AG09319 (cell line): ENCODE measurements at regions not wholly inside any gene's neighbourhood (a gene's known extent, or its start where the extent isn't known, plus 50 kb on each side); places are given as distances from the start of the nearest gene placed in this dataset.
"Not testable (repeated sequence)": the region's sequence is repeated elsewhere in the genome, so short reads cannot be mapped to it uniquely, and the experiment has no call there.

Source experiments
- DNase-seq: peaks from one replicate; pipeline ENCODE4 v3.0.0-alpha.2; 2010; ENCODE audit warnings: low read depth; ENCODE audit errors: extremely low read depth
- CTCF ChIP-seq: IDR thresholded peaks from 2 replicates; pipeline ENCODE4 v1.5.1; 2011; ENCODE audit warnings: low read depth, mild to moderate bottlenecking, inconsistent platforms, low read length, moderate library complexity

DNA sequence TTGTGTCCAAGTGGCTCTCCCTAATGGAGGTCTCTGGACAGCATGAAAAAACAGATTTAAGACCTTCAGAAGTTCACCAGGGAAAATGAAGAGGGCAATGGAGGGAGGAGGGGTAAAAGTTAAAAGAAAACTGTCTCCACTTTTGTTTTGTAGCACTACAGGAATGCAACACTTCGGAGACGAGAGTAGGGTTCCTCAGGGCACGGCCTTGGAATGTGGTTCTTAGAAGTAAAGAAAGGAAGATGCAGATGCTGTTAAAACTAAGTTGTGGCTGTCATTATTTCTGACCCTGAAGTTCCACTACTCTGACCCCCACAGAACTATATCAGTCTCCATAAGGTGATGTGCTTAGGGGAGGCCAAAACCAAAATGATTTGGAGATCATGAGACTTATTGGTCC, 335.1 kb downstream of the XPNPEP1 start:
- TF ChIP-seq CTCF = no peak
- DNase-seq = no peak

GRCh38 chr10:109587366-109587765, 335.9 kb downstream of the XPNPEP1 start:
- DNase-seq = no peak
- TF ChIP-seq CTCF = no peak

- DNase-seq = no peak
- TF ChIP-seq CTCF = no peak
These were observed 366.9 kb downstream of the XPNPEP1 start for GRCh38 chr10:109556399-109556798.

- not testable (repeated sequence) for DNase-seq
These were observed 381.2 kb downstream of the XPNPEP1 start for GRCh38 chr10:109542050-109542603.

DNA sequence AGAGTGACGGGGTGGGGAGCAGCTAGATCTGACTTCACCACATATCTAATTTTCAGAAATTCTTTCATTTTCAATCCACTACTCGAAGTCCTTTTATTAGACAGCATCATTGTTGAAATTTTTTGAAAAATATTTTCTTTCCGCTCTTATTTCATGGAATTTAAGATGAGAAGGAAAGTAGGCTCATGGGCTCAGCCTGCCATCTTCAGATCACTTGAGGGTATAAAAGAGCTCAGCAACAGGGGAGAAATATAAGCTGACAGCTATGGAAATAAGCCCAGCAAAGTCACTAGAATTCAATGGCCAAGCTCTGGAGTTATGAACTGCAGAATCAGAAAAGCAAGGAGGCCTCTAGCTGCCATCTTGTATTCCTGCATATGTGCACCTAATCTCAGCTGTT, 389.1 kb downstream of the XPNPEP1 start:
- no peak for DNase-seq
- no peak for TF ChIP-seq CTCF

DNA sequence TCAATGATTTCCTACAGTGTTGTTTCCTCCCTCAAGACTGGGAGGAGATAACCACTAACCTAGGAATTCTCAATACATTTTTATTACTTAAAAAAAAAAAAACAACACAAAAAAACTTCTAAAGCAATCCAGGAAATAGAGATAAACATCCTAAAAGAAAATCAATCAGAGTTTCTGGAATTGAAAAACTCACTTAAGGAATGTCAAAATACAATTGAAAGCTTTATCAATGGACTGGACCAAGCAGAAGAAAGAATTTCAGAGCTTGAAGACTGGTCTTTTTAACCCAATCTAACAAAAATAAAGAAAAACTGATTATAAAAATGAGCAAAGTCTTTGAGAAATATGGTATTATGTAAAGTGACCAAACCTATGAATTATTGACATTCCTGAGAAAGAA, 394.1 kb downstream of the XPNPEP1 start:
- no peak for TF ChIP-seq CTCF
- no peak for DNase-seq

GRCh38 chr10:109517748-109518147, 405.6 kb downstream of the XPNPEP1 start:
- DNase-seq = no peak
- no peak for TF ChIP-seq CTCF

DNA sequence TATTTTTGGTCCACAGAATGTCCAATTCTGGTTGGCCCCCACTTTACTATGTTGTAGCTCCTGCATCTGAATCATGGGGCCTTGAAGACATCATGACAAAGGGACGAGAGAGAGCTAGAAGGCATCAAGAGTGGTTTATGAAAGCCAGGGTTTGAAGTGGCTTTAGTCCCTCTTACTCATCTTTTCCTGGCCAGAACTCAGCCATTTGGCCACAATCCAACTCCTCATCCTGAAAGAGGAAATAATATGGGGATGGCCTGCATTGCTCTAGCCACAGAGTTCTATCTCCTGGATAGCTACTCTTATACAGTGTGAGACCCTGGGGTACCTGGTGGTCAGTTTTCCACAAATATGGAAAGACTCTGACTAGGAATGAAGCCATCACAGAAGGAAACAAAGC, 418.9 kb downstream of the XPNPEP1 start:
- TF ChIP-seq CTCF = no peak
- DNase-seq = no peak
